ENCODE measurements at regions not wholly inside any gene's neighbourhood (a gene's known extent, or its start where the extent isn't known, plus 50 kb on each side); places are given as distances from the start of the nearest gene placed in this dataset.
"Not testable (repeated sequence)": the region's sequence is repeated elsewhere in the genome, so short reads cannot be mapped to it uniquely, and the experiment has no call there.

- ATAC-seq (no peak), DNase-seq (no peak)
Measured at GRCh38 chr7:124635416-124635815, 130.2 kb downstream of the GPR37 start.

- DNase-seq (no peak), ATAC-seq (no peak)
Measured at GRCh38 chr7:124633740-124634139, 131.9 kb downstream of the GPR37 start.

GRCh38 chr7:124630395-124630794 is 135.2 kb downstream of the GPR37 start:
- ATAC-seq (no peak), DNase-seq (no peak)

GRCh38 chr7:124618871-124619270 is 146.7 kb downstream of the GPR37 start:
- DNase-seq = no peak
- no peak for ATAC-seq

- ATAC-seq, DNase-seq: not testable (repeated sequence)
Measured at GRCh38 chr7:124618051-124618450, 147.5 kb downstream of the GPR37 start.

- DNase-seq (no peak), ATAC-seq (no peak)
Measured at GRCh38 chr7:124603066-124603465, 162.5 kb downstream of the GPR37 start.

GRCh38 chr7:124597509-124597908 is 168.1 kb downstream of the GPR37 start:
- ATAC-seq (no peak), DNase-seq (no peak)

- DNase-seq (no peak), ATAC-seq (no peak)
Measured at GRCh38 chr7:124596881-124597280, 168.7 kb downstream of the GPR37 start.

- ATAC-seq = no peak
Measured at GRCh38 chr7:124590814-124591213, 174.8 kb downstream of the GPR37 start.

GRCh38 chr7:124577256-124577655 is 188.3 kb downstream of the GPR37 start:
- DNase-seq (no peak), ATAC-seq (no peak)

More at GRCh38 chr7:124590814-124591213, 174.8 kb downstream of the GPR37 start:
- no peak for DNase-seq

- ATAC-seq = no peak
- DNase-seq = no peak
Measured at GRCh38 chr7:124575176-124575575, 190.4 kb downstream of the GPR37 start.

- ATAC-seq = no peak
Measured at GRCh38 chr7:124570558-124570957, 195.0 kb downstream of the GPR37 start.

GRCh38 chr7:124566583-124566982 is 199.0 kb downstream of the GPR37 start:
- ATAC-seq = no peak
- DNase-seq = no peak

More at GRCh38 chr7:124570558-124570957, 195.0 kb downstream of the GPR37 start:
- DNase-seq = no peak

- DNase-seq (no peak), ATAC-seq (no peak)
Measured at GRCh38 chr7:124557587-124557986, 208.0 kb downstream of the GPR37 start.

GRCh38 chr7:124557101-124557500 is 208.5 kb downstream of the GPR37 start:
- DNase-seq (no peak), ATAC-seq (no peak)

GRCh38 chr7:124553502-124553901 is 212.1 kb downstream of the GPR37 start:
- ATAC-seq (no peak), DNase-seq (no peak)

- DNase-seq (no peak), ATAC-seq (no peak)
Measured at GRCh38 chr7:124552217-124552616, 213.4 kb downstream of the GPR37 start.

GRCh38 chr7:124550036-124550435 is 215.6 kb downstream of the GPR37 start:
- ATAC-seq = no peak
- DNase-seq = no peak

- ATAC-seq (no peak), DNase-seq (no peak)
Measured at GRCh38 chr7:124542476-124542875, 223.1 kb downstream of the GPR37 start.

- ATAC-seq = no peak
Measured at GRCh38 chr7:124536156-124536762, 229.3 kb downstream of the GPR37 start.

GRCh38 chr7:124532166-124532565 is 233.4 kb downstream of the GPR37 start:
- ATAC-seq = no peak
- no peak for DNase-seq

More at GRCh38 chr7:124536156-124536762, 229.3 kb downstream of the GPR37 start:
- DNase-seq = no peak

- DNase-seq = no peak
Measured at GRCh38 chr7:124516911-124517310, 248.7 kb downstream of the GPR37 start.

GRCh38 chr7:124515106-124515830 is 250.3 kb downstream of the GPR37 start:
- DNase-seq = no peak
- no peak for ATAC-seq

More at GRCh38 chr7:124516911-124517310, 248.7 kb downstream of the GPR37 start:
- ATAC-seq = no peak

GRCh38 chr7:124514471-124514870 is 251.1 kb downstream of the GPR37 start:
- DNase-seq (no peak), ATAC-seq (no peak)

Measured in stimulated activated naive CD8-positive, alpha-beta T cell treated with anti-CD3 and anti-CD28 coated beads, Interleukin-15, Interleukin-2, amounts not matched to agents 100 U/mL and 50 U/mL, for 24 hours (primary cell).